Activated naive CD4-positive, alpha-beta T cell treated with anti-CD3 and anti-CD28 coated beads for 36 hours (primary cell): ENCODE measurements at regions not wholly inside any gene's neighbourhood (a gene's known extent, or its start where the extent isn't known, plus 50 kb on each side); places are given as distances from the start of the nearest gene placed in this dataset.

ENCODE experiments used
- CTCF ChIA-PET: fragments of 350-600 bp; sonication (Branson Sonifier 250); formaldehyde crosslinking; loops from one replicate; lab custom pipeline; 2021; ENCODE audit warnings: antibody characterized with exemption; lab: Charles Lee
- DNase-seq: peaks from one replicate; pipeline ENCODE4 v3.0.0-alpha.2; 2020
- H3K27ac Mint-ChIP-seq: one replicate; pipeline ENCODE4 v1.8.0; 2021; ENCODE audit warnings: mild to moderate bottlenecking, mixed read lengths
- H3K27me3 Mint-ChIP-seq: one replicate; pipeline ENCODE4 v1.8.0; 2021; ENCODE audit warnings: low read depth, mixed read lengths
- H3K36me3 Mint-ChIP-seq: one replicate; pipeline ENCODE4 v1.8.0; 2021; ENCODE audit warnings: low read depth, mixed read lengths
- H3K4me1 Mint-ChIP-seq: one replicate; pipeline ENCODE4 v1.8.0; 2021; ENCODE audit warnings: low read depth, mixed read lengths
- H3K4me3 Mint-ChIP-seq: one replicate; pipeline ENCODE4 v1.8.0; 2021; ENCODE audit warnings: mild to moderate bottlenecking, moderate library complexity, mixed read lengths
- H3K9me3 Mint-ChIP-seq: one replicate; pipeline ENCODE4 v1.8.0; 2021; ENCODE audit warnings: mixed read lengths
- intact Hi-C: fragments of 100-400 bp; cut with micrococcal nuclease; formaldehyde crosslinking; loops from one replicate; pipeline ENCODE4 v1.15.1; 2023

DNA sequence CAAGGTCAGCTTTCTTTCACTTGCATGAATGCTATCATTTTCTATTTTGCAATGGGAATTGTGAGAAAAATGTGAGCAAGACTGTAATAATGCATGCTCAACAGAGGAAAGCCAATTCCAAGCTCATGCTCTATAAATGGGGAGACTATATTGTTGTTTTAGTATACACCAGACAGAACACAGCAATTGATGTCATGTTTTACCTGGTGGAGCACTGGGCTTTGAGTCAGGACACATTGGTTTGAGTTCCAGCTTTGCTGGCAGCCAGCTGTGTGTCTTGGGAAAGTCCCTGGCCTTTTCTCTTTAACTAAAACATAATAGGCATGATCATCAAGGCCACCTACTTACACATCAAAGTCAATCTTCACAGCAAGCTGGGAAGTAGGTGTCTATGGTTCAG is 83.3 kb downstream of the FOXA2 start:
- Mint-ChIP-seq H3K36me3 (no peaks in the 10 kb centered on the region), H3K4me1 (no peaks in the 10 kb centered on the region), H3K27me3 (no peaks in the 10 kb centered on the region), H3K4me3 (no peak overlapping the region), H3K27ac (no peak overlapping the region), H3K9me3 (peaks cover 5% of the 10 kb centered on the region)
- DNase-seq: no peak
- intact Hi-C loops: no loop called here
- CTCF ChIA-PET: interaction anchor here (0.6 kb wide), 1 partner anchor 129 kb away, joined by 3 read pairs; no protein-coding TSS in a partner anchor

DNA sequence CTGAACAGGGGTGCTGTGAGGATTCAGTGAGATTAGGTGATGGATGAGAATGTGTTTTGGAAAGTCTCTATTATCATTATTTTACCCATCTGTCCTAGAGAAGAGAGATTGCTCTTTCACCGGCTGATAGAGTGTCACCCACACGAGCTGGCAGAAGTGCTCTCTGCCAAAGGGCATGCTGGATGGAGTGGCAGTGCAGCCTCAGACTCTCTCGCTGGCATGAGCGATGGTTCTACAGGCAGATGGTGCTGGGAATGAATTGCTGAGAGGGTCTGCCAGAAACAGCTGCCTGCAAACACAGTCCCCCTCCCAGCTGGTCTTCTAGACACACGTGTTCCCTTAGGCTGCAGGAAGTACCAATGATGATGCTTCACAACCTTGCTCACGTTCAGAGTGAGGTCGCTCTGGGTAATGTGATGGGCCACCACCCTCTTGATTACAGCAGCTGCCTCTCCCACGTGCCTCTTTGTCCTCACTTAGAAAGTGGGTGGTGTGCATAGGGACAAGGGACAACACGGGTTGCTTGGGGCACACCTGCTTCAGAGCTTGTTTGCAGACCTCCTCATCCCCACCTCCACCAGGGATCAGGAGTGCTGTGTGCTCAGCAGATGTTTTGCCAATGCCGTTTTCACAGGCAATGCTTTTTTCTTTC is 84.7 kb downstream of the FOXA2 start:
- CTCF ChIA-PET: no interaction called here
- intact Hi-C loops: no loop called here
- no peaks in the 10 kb centered on the region for H3K36me3 Mint-ChIP-seq

DNA sequence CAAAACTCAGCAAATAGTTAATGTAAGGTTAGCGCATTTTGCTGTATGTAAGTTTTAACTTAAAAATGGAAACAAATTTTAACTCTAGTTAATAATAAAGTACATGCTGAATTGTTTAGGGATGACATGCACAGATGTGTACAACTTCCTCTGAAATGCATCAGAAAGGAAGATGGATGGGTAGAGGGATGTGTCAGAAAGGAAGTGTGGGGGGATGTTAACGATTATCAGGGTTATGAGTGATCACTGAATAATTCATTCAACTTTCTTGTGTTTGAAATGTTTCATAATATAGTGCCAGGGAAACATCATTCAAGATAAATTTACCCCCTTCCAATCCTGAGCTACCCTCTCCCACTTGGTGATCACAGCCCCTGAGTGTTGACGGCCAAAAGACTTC is 87.6 kb downstream of the FOXA2 start:
- Mint-ChIP-seq H3K9me3 (peaks cover 6% of the 10 kb centered on the region), H3K27ac (no peak overlapping the region), H3K4me1 (no peaks in the 10 kb centered on the region), H3K27me3 (no peaks in the 10 kb centered on the region), H3K4me3 (no peak overlapping the region), H3K36me3 (no peaks in the 10 kb centered on the region)
- intact Hi-C loops: no loop called here
- CTCF ChIA-PET: no interaction called here
- no peak for DNase-seq

More for the DNA sequence above, 84.7 kb downstream of the FOXA2 start:
- H3K27ac Mint-ChIP-seq: no peak overlapping the region
- DNase-seq: no peak
- peaks cover 2% of the 10 kb centered on the region for H3K9me3 Mint-ChIP-seq
- H3K4me3 Mint-ChIP-seq: no peak overlapping the region
- H3K27me3 Mint-ChIP-seq: no peaks in the 10 kb centered on the region
- H3K4me1 Mint-ChIP-seq: no peaks in the 10 kb centered on the region

DNA sequence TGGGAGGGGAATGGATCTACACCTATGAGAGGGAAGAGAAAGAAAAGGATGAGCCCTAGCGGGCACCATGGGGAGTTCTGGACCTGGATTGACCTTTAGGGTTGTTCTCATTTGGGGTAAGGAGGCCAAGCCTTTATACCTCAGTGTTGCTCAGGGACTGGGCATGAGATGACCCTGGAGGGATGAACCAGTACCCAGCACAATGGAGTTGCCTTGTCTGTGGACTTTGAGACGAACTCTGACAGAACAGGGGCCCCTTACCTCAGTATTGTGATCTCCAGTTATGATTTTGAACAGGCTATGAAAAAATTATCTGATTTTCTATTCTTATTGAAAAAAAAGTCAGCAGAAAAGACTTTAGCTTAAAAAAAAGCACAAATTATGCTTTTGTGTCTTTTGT is 88.6 kb downstream of the FOXA2 start:
- Mint-ChIP-seq H3K27ac (no peak overlapping the region), H3K4me1 (no peaks in the 10 kb centered on the region), H3K27me3 (no peaks in the 10 kb centered on the region), H3K4me3 (no peak overlapping the region), H3K9me3 (peaks cover 6% of the 10 kb centered on the region), H3K36me3 (no peaks in the 10 kb centered on the region)
- CTCF ChIA-PET: no interaction called here
- no peak for DNase-seq
- intact Hi-C loops: no loop called here

DNA sequence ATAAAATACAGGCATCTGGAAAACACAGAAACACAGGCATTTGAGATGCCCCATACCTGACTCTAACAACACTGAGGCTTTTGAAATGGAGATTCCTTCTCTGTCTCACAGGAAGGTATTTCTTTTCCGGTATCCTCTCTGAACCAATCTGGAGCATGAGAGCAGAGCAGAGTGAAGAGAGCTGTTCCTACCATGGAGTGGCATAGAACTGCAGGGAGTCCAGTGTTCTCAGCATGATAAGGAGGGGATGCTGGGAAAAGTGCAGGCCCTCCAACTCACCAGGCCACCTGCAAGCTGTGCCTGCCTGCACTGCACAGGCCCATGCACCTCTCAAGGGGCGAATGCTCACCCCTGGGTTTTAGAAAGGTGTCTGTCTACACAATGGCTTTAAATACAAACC is 89.2 kb downstream of the FOXA2 start:
- Mint-ChIP-seq H3K36me3 (no peaks in the 10 kb centered on the region), H3K4me3 (no peak overlapping the region), H3K27me3 (no peaks in the 10 kb centered on the region), H3K27ac (no peak overlapping the region), H3K4me1 (no peaks in the 10 kb centered on the region), H3K9me3 (peaks cover 6% of the 10 kb centered on the region)
- no peak for DNase-seq
- intact Hi-C loops: no loop called here
- CTCF ChIA-PET: no interaction called here

DNA sequence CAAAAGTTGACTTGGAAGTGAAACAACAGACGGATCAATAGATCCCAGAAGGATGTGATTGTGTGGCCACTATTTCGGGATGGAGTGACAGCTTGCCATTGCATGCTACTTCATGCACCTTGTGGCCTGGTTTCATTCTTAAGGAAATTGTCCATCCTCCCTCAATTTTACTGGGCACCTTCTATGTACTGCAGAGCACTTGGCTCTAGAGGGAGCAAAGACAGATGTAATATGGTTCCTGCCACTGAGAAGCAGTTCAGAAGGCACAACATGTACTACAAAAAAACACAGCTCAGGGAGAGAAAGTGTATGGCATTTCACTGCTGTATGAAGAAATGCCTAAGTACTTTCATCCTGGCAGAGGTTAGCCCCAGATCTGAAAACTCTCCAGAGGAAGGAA is 91.9 kb downstream of the FOXA2 start:
- no peak for DNase-seq
- Mint-ChIP-seq H3K9me3 (peaks cover 5% of the 10 kb centered on the region), H3K4me1 (no peaks in the 10 kb centered on the region), H3K4me3 (no peak overlapping the region), H3K36me3 (no peaks in the 10 kb centered on the region), H3K27ac (no peak overlapping the region), H3K27me3 (no peaks in the 10 kb centered on the region)
- CTCF ChIA-PET: no interaction called here
- intact Hi-C loops: no loop called here

DNA sequence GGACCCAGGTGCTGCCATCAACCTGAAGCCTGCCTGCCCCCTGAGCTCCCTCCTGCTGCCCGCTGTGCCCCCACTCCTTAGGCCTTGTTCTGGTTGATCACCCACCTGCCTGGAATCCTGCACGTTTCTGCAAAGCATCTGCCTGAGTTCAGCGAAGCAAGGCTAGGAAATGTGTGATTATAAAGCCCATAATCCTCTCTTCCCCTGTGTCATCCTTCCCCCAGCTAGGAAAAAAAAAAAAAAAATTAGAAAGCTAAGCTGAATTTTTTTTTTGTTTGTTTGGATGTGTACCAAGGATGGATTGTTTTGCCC is 93.2 kb downstream of the FOXA2 start:
- peaks cover 5% of the 10 kb centered on the region for H3K9me3 Mint-ChIP-seq
- H3K27ac Mint-ChIP-seq: no peak overlapping the region
- H3K4me3 Mint-ChIP-seq: no peak overlapping the region
- intact Hi-C loops: no loop called here
- H3K36me3 Mint-ChIP-seq: no peaks in the 10 kb centered on the region
- no peaks in the 10 kb centered on the region for H3K4me1 Mint-ChIP-seq
- CTCF ChIA-PET: interaction anchor here (1.8 kb wide), 1 partner anchor 96 kb away, joined by 5 read pairs; no protein-coding TSS in a partner anchor
- no peak for DNase-seq
- no peaks in the 10 kb centered on the region for H3K27me3 Mint-ChIP-seq

DNA sequence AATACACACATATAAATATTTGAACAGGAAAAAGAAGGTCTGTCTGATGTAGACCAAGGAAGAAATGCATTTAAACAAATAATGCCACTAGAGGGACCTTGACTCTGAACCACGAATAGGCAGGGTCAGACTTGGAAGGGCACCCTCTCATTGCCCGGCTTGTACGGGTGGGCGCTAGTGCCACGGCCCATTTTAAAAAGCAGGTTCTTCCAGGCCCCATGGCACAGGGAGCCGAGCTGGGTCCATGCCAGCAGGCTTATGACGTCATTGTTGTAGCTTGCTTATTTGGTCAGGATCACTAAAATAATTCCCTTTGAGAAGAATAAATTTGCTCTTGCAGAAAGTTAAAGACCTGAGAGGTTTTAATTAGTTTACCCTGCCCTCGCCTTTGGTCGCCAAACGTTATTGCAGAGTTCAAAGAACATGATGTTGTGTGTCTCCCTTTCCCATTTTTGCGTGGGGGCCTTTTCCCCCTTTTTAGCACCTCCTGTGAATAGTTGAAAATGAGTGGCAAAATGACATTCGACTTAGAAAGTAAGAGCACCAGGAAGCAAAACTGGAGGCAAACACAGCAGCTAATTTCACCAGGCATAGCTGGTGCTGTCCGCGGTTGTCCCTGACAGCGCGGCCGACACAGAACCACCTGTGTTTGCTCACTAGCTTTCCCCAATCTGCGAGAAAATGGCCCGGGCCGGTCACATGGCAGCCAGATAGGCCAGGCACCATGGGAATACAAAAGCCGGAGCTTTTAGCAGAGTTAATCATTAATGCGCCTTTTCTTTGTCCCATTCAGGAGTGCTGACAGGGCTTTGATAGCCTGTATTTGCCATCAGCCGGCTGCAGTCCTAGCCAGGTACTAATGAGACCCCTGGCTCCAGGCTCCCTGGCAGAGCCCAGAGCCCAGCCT is 93.8 kb downstream of the FOXA2 start:
- intact Hi-C loops: no loop called here
- Mint-ChIP-seq H3K27me3 (no peaks in the 10 kb centered on the region), H3K4me3 (no peak overlapping the region), H3K27ac (no peak overlapping the region), H3K36me3 (no peaks in the 10 kb centered on the region), H3K9me3 (peaks cover 5% of the 10 kb centered on the region), H3K4me1 (no peaks in the 10 kb centered on the region)
- CTCF ChIA-PET: interaction anchor here (1.8 kb wide), 1 partner anchor 96 kb away, joined by 5 read pairs; no protein-coding TSS in a partner anchor
- DNase-seq: no peak

DNA sequence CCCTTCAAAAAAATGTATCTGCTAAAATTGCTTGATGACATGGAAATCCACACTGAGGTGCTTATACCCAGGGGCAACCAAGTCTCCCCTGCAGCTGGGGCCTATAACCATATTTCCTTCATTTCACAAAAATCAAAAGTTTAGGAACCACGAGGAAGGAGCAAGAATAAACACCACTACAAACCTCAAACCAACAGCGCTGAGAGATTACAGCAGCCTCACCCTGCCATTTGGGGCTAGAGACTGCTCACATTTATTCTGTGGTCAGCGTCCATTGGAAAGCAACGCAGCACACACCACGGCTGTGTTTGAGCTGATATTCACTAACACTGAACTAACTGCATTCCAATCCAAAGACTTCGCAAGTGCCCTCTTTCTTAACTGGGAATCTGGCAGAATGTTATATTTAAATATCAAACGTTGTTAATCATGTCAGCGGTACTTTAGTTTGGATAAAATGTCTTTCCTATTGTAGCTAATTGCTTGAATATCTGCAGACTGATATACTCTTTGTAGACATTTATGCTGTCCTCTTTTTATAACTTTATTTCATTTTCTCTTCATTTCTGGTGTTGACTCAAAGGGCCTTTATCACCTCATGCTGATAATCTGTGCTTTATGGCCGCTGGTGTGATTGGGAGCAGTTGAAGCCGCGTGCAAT is 94.6 kb downstream of the FOXA2 start:
- peaks cover 5% of the 10 kb centered on the region for H3K9me3 Mint-ChIP-seq
- H3K27ac Mint-ChIP-seq: no peak overlapping the region
- no peaks in the 10 kb centered on the region for H3K36me3 Mint-ChIP-seq
- H3K4me1 Mint-ChIP-seq: no peaks in the 10 kb centered on the region
- CTCF ChIA-PET: no interaction called here
- intact Hi-C loops: no loop called here
- no peak for DNase-seq
- no peaks in the 10 kb centered on the region for H3K27me3 Mint-ChIP-seq
- no peak overlapping the region for H3K4me3 Mint-ChIP-seq

DNA sequence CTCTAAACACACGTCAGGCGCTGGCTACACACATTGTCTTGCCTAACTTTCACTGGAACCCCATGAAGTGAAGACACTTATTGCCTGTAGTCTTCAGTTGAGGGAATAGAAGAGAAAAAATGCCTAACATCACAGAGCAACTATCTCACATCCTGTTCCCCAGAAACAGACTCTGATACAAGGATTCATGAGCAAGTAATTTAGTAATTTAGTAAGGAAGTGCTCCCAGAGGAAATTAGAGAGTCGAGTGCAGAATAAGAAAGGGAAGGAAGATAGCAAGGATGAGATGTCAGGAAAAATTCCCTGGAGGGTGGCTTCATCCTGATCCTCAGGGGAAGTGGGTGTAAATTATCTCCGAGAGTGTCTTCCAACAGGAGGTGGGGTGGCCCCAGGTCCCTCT is 104.0 kb downstream of the FOXA2 start:
- no peaks in the 10 kb centered on the region for H3K4me1 Mint-ChIP-seq
- no peak overlapping the region for H3K27ac Mint-ChIP-seq
- DNase-seq: no peak
- CTCF ChIA-PET: no interaction called here
- no peaks in the 10 kb centered on the region for H3K36me3 Mint-ChIP-seq
- H3K4me3 Mint-ChIP-seq: no peak overlapping the region
- no peaks in the 10 kb centered on the region for H3K27me3 Mint-ChIP-seq
- peaks cover 11% of the 10 kb centered on the region for H3K9me3 Mint-ChIP-seq
- intact Hi-C loops: no loop called here

DNA sequence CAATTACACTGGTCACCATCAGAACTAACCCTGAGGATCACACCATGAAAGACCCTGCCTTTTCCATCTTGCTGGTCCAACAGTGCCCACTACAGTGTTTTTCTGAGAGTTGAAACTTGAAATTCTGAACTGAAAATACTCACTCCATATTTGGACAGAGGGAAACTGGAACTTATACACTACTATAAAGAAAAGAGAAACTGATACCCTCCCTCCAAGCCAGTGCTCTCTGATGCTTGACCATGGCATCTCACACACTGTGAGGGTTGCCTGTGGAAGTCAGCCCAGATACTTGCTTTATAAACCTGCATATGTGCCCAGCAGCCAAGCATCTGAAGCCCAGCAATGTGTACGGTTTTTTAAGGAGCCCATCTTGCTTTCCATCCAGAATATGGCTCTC is 108.7 kb downstream of the FOXA2 start:
- CTCF ChIA-PET: no interaction called here
- no peak overlapping the region for H3K4me3 Mint-ChIP-seq
- peaks cover 15% of the 10 kb centered on the region for H3K9me3 Mint-ChIP-seq
- no peak overlapping the region for H3K27ac Mint-ChIP-seq
- intact Hi-C loops: no loop called here
- no peaks in the 10 kb centered on the region for H3K27me3 Mint-ChIP-seq
- no peaks in the 10 kb centered on the region for H3K36me3 Mint-ChIP-seq
- no peak for DNase-seq
- H3K4me1 Mint-ChIP-seq: no peaks in the 10 kb centered on the region

DNA sequence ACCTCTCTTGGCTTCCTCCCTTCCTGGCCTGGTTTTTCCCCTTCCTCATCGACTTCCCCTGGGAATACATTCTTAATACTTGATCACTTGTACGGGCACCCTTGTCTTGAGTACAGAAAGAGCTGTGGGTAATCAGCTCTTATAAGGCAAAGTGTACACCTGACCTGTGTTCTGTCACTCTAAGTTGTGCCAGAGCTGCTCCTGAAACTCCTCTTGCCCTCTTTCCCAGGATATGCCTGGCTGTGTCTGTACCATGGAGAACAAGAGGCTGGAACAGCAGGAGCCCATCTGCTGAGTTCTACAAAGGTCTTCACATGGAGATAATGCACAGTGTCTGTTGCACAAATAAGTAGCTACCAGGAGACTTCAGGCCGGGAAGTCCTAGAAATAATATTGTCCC is 110.1 kb downstream of the FOXA2 start:
- no peaks in the 10 kb centered on the region for H3K36me3 Mint-ChIP-seq
- H3K4me3 Mint-ChIP-seq: no peak overlapping the region
- peaks cover 15% of the 10 kb centered on the region for H3K9me3 Mint-ChIP-seq
- no peaks in the 10 kb centered on the region for H3K27me3 Mint-ChIP-seq
- DNase-seq: no peak
- intact Hi-C loops: no loop called here
- CTCF ChIA-PET: no interaction called here
- H3K27ac Mint-ChIP-seq: no peak overlapping the region
- H3K4me1 Mint-ChIP-seq: no peaks in the 10 kb centered on the region
